ENCODE measurements at regions not wholly inside any gene's neighbourhood (a gene's known extent, or its start where the extent isn't known, plus 50 kb on each side); places are given as distances from the start of the nearest gene placed in this dataset.

GRCh38 chr2:30310371-30310770 lies 79.0 kb downstream of the LBH start:
- WGBS, result 86% methylated on average over 5 of the region's 5 CpGs
- Histone ChIP-seq H3K4me1 (no peaks in the 10 kb centered on the region), H3K9me3 (no peaks in the 10 kb centered on the region), H3K4me3 (no peak overlapping the region), H3K36me3 (no peaks in the 10 kb centered on the region), H3K27ac (no peak overlapping the region), H3K27me3 (no peaks in the 10 kb centered on the region)
- no peak for TF ChIP-seq POLR2A (IDR thresholded peaks at IDR 0.05)
- no peak for TF ChIP-seq CTCF (IDR thresholded peaks at IDR 0.05)
- no peak for DNase-seq (ENCODE audit: low spot score in 2 of 2)

GRCh38 chr2:30310955-30311354 lies 79.6 kb downstream of the LBH start:
- DNase-seq (ENCODE audit: low spot score in 2 of 2), result no peak
- WGBS, result 85% methylated on average over 5 of the region's 5 CpGs
- Histone ChIP-seq H3K4me3 (no peak overlapping the region), H3K27ac (no peak overlapping the region), H3K4me1 (no peaks in the 10 kb centered on the region), H3K27me3 (no peaks in the 10 kb centered on the region), H3K9me3 (no peaks in the 10 kb centered on the region), H3K36me3 (no peaks in the 10 kb centered on the region)
- TF ChIP-seq CTCF (IDR thresholded peaks at IDR 0.05) (no peak), POLR2AphosphoS5 (IDR thresholded peaks at IDR 0.05) (no peak), POLR2A (IDR thresholded peaks at IDR 0.05) (no peak), EP300 (IDR thresholded peaks at IDR 0.05) (no peak)

- no peaks in the 10 kb centered on the region for H3K4me1 ChIP-seq
- H3K27ac ChIP-seq, result no peak overlapping the region
- H3K4me3 ChIP-seq, result no peak overlapping the region
- 96% methylated on average over 2 of the region's 2 CpGs for WGBS
- no peak for DNase-seq (ENCODE audit: low spot score in 2 of 2)
- H3K9me3 ChIP-seq, result no peaks in the 10 kb centered on the region
- no peaks in the 10 kb centered on the region for H3K36me3 ChIP-seq
- no peaks in the 10 kb centered on the region for H3K27me3 ChIP-seq
- TF ChIP-seq POLR2A (IDR thresholded peaks at IDR 0.05) (no peak), EP300 (IDR thresholded peaks at IDR 0.05) (no peak), POLR2AphosphoS5 (IDR thresholded peaks at IDR 0.05) (no peak), CTCF (IDR thresholded peaks at IDR 0.05) (no peak)
Observed at GRCh38 chr2:30311711-30312110, 80.4 kb downstream of the LBH start.

- TF ChIP-seq POLR2AphosphoS5 (IDR thresholded peaks at IDR 0.05) (no peak), CTCF (IDR thresholded peaks at IDR 0.05) (no peak), EP300 (IDR thresholded peaks at IDR 0.05) (no peak), POLR2A (IDR thresholded peaks at IDR 0.05) (no peak)
- H3K27ac ChIP-seq, result no peak overlapping the region
- DNase-seq (ENCODE audit: low spot score in 2 of 2), result no peak
Observed at GRCh38 chr2:30312916-30313315, 81.6 kb downstream of the LBH start.

GRCh38 chr2:30314981-30315380 lies 83.6 kb downstream of the LBH start:
- DNase-seq (ENCODE audit: low spot score in 2 of 2), result no peak
- H3K4me1 ChIP-seq, result no peaks in the 10 kb centered on the region
- no peaks in the 10 kb centered on the region for H3K36me3 ChIP-seq
- WGBS, result 87% methylated on average over 3 of the region's 3 CpGs
- no peak overlapping the region for H3K4me3 ChIP-seq
- no peaks in the 10 kb centered on the region for H3K27me3 ChIP-seq
- H3K27ac ChIP-seq, result no peak overlapping the region
- no peaks in the 10 kb centered on the region for H3K9me3 ChIP-seq
- TF ChIP-seq EP300 (IDR thresholded peaks at IDR 0.05) (no peak), CTCF (IDR thresholded peaks at IDR 0.05) (no peak), POLR2AphosphoS5 (IDR thresholded peaks at IDR 0.05) (no peak), POLR2A (IDR thresholded peaks at IDR 0.05) (no peak)

More at GRCh38 chr2:30312916-30313315, 81.6 kb downstream of the LBH start:
- H3K4me3 ChIP-seq, result no peak overlapping the region
- WGBS, result 93% methylated on average over 1 of the region's 1 CpG
- no peaks in the 10 kb centered on the region for H3K4me1 ChIP-seq
- H3K9me3 ChIP-seq, result no peaks in the 10 kb centered on the region
- no peaks in the 10 kb centered on the region for H3K27me3 ChIP-seq
- H3K36me3 ChIP-seq, result no peaks in the 10 kb centered on the region
